ENCODE measurements at regions not wholly inside any gene's neighbourhood (a gene's known extent, or its start where the extent isn't known, plus 50 kb on each side); places are given as distances from the start of the nearest gene placed in this dataset.

DNA sequence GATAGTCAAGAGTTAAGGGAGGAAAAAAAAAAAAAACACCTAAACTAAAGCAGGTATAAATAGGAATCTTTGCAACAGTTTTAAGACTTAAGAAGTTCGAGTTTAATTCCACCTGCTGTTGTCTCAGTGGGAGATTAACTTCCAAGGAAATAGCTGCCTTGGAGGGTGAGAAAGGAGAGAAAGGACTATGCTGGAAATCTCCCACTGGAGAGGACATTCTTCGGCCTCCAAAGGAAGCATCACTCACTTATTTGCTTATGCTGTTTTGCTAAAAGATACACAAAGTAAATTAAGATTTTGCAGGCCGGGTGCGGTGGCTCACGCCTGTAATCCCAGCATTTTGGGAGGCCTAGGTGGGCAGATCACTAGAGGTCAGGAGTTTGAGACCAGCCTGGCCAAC lies 317.9 kb upstream of the MPDZ start:
- TF ChIP-seq, protein P1, sequence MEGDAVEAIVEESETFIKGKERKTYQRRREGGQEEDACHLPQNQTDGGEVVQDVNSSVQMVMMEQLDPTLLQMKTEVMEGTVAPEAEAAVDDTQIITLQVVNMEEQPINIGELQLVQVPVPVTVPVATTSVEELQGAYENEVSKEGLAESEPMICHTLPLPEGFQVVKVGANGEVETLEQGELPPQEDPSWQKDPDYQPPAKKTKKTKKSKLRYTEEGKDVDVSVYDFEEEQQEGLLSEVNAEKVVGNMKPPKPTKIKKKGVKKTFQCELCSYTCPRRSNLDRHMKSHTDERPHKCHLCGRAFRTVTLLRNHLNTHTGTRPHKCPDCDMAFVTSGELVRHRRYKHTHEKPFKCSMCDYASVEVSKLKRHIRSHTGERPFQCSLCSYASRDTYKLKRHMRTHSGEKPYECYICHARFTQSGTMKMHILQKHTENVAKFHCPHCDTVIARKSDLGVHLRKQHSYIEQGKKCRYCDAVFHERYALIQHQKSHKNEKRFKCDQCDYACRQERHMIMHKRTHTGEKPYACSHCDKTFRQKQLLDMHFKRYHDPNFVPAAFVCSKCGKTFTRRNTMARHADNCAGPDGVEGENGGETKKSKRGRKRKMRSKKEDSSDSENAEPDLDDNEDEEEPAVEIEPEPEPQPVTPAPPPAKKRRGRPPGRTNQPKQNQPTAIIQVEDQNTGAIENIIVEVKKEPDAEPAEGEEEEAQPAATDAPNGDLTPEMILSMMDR (IDR thresholded peaks at IDR 0.05) = no peak
- TF ChIP-seq EZH2 (IDR thresholded peaks at IDR 0.05; ENCODE audit: borderline replicate concordance, insufficient read depth, low read depth, low read length, poor library complexity, severe bottlenecking) = no peak

Measured in B cell (primary cell).